Activated B cell treated with CpG ODN at 0.5 μM for 24 hours (primary cell): ENCODE measurements at regions not wholly inside any gene's neighbourhood (a gene's known extent, or its start where the extent isn't known, plus 50 kb on each side); places are given as distances from the start of the nearest gene placed in this dataset.

Experiments
- ATAC-seq: fragments of 200-7000 bp; cut with Tn5 transposase; one replicate; pipeline ENCODE4 v1.10.0; 2021; ENCODE audit warnings: low read depth, mild to moderate bottlenecking, moderate library complexity
- CTCF ChIA-PET: fragments of 350-600 bp; sonication (Branson Sonifier 250); formaldehyde crosslinking; loops from one replicate; lab custom pipeline; 2021; ENCODE audit warnings: antibody characterized with exemption; lab: Charles Lee
- POLR2A ChIA-PET: fragments of 350-600 bp; sonication (Branson Sonifier 250); formaldehyde crosslinking; loops from one replicate; lab custom pipeline; 2021; ENCODE audit warnings: antibody characterized with exemption; lab: Charles Lee
- DNase-seq: peaks from one replicate; pipeline ENCODE4 v3.0.0; 2022
- H3K27ac Mint-ChIP-seq: one replicate; pipeline ENCODE4 v1.8.0; 2020; ENCODE audit warnings: mixed read lengths
- H3K27me3 Mint-ChIP-seq: one replicate; pipeline ENCODE4 v1.8.0; 2021; ENCODE audit warnings: mixed read lengths
- H3K36me3 Mint-ChIP-seq: one replicate; pipeline ENCODE4 v1.8.0; 2021; ENCODE audit warnings: low read depth, mixed read lengths
- H3K4me1 Mint-ChIP-seq: one replicate; pipeline ENCODE4 v1.8.0; 2021; ENCODE audit warnings: mixed read lengths
- H3K4me3 Mint-ChIP-seq: one replicate; pipeline ENCODE4 v1.8.0; 2020; ENCODE audit warnings: mild to moderate bottlenecking, mixed read lengths
- H3K9me3 Mint-ChIP-seq: one replicate; pipeline ENCODE4 v1.8.0; 2020; ENCODE audit warnings: mixed read lengths
- intact Hi-C: fragments of 100-400 bp; cut with micrococcal nuclease; formaldehyde crosslinking; loops from one replicate; pipeline ENCODE4 v1.15.1; 2024
- TF ChIP-seq, protein P1 (sequence below): fragments of 200-600 bp; IDR thresholded peaks from one replicate; pipeline ENCODE4 v1.8.0; 2022; ENCODE audit warnings: antibody characterized with exemption, mild to moderate bottlenecking

DNA sequence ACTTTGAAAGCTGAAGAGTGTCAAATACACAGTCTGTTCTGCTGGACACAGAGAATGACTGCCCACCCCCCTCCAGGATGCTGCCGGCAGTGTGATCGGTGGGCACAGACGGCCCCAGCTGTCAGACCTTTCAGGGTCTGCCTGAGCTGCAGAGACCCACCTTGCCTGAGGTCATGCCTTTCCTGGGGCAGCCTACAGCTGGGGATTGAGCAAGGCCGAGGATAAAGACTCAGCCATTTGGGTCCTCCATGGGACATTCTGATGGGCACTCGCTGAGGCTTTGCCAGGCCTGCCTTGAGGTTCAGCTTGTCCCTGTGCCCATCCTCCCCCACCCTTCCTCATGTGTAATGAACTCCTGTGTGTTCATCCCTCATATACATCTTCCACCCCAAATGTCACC lies 102.3 kb upstream of the SMAD3 start:
- ChIA-PET POLR2A (no interaction called here), CTCF (no interaction called here)
- ATAC-seq (no peak), DNase-seq (no peak)
- no peak overlapping the region for H3K4me3 Mint-ChIP-seq
- no peak overlapping the region for H3K27ac Mint-ChIP-seq
- no peaks in the 10 kb centered on the region for H3K9me3 Mint-ChIP-seq
- peaks cover 4% of the 10 kb centered on the region for H3K27me3 Mint-ChIP-seq
- intact Hi-C loops = no loop called here
- no peaks in the 10 kb centered on the region for H3K36me3 Mint-ChIP-seq
- H3K4me1 Mint-ChIP-seq = no peaks in the 10 kb centered on the region
- TF ChIP-seq, protein P1, sequence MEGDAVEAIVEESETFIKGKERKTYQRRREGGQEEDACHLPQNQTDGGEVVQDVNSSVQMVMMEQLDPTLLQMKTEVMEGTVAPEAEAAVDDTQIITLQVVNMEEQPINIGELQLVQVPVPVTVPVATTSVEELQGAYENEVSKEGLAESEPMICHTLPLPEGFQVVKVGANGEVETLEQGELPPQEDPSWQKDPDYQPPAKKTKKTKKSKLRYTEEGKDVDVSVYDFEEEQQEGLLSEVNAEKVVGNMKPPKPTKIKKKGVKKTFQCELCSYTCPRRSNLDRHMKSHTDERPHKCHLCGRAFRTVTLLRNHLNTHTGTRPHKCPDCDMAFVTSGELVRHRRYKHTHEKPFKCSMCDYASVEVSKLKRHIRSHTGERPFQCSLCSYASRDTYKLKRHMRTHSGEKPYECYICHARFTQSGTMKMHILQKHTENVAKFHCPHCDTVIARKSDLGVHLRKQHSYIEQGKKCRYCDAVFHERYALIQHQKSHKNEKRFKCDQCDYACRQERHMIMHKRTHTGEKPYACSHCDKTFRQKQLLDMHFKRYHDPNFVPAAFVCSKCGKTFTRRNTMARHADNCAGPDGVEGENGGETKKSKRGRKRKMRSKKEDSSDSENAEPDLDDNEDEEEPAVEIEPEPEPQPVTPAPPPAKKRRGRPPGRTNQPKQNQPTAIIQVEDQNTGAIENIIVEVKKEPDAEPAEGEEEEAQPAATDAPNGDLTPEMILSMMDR = no peak

DNA sequence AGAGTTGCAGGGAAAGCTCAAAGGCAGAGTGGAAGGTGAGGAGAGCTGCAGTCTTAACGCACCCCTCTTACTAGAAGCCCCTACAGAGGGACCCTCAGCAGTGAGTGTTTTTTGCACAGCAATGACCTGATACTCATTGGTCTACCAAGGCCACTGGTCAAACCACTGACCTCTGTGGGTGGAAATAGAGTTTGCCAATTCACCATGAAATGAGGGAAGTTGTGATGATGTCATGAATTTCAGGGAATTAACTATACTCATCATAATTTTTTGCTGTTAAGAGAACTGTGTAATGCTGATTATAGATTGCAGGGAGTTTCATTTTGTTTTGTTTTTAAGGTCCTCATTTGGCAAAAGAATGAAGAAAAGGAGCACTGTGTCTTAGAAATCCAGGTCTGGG lies 101.7 kb upstream of the SMAD3 start:
- Mint-ChIP-seq H3K4me3 (no peak overlapping the region), H3K4me1 (no peaks in the 10 kb centered on the region), H3K36me3 (no peaks in the 10 kb centered on the region), H3K27me3 (peaks cover 2% of the 10 kb centered on the region), H3K27ac (no peak overlapping the region), H3K9me3 (no peaks in the 10 kb centered on the region)
- no peak for ATAC-seq
- CTCF ChIA-PET = no interaction called here
- intact Hi-C loops = no loop called here
- DNase-seq = no peak
- TF ChIP-seq, protein P1 = no peak
- POLR2A ChIA-PET = no interaction called here

DNA sequence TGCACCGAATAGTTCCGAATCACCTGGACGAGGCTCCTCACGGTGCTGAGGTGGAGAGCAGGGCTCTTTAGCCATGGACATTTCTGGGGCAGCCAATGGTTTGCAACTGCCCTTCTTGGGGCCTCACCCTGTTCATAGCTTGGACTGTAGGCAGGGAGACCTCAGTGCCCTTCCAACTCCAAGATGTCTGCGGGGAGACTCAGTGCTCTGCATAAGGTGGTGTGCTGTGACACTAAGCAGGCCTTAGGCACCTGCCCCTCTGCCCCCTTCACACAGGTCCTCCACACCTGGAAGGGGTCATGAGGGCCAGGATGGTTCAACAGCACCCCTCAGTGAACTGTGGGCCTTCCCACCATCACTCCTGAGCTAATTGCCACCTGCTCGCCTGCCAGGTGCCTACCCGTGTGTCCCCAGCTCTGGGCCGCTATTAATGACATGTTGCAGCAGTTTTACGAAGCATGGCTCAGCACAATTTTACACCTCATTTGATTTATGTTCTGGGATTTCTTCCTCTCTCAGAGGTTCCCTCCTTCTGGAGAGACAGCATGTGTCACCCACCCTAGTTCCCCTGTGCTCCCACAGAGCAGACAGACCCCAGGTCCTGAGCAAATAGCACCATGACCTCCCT lies 101.2 kb upstream of the SMAD3 start:
- Mint-ChIP-seq H3K4me1 (no peaks in the 10 kb centered on the region), H3K27ac (no peak overlapping the region), H3K9me3 (no peaks in the 10 kb centered on the region), H3K27me3 (peaks cover 2% of the 10 kb centered on the region), H3K36me3 (no peaks in the 10 kb centered on the region), H3K4me3 (no peak overlapping the region)
- ATAC-seq (no peak), DNase-seq (no peak)
- TF ChIP-seq, protein P1 = no peak
- ChIA-PET CTCF (no interaction called here), POLR2A (no interaction called here)
- intact Hi-C loops = no loop called here

DNA sequence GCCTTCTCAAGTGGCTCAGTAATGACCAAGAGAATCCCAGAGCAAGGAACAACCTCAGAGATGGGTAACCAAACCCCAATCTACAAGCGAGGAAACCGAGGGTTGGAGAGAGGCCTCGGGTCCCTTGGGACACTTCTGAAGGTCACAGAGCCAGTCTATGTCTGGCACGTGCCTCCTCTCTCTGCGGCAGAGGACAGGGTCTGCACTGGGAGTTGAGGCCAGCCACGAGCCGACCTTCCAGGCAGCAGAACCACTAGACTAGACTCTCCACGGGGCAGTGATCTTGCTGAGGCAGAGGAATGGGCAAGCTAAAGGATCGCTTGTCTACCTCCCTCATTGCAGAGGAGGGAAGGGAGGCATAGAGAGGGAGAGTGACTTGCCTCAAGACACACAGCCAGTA lies 100.6 kb upstream of the SMAD3 start:
- DNase-seq = no peak
- H3K27me3 Mint-ChIP-seq = peaks cover 2% of the 10 kb centered on the region
- TF ChIP-seq, protein P1 = no peak
- H3K4me3 Mint-ChIP-seq = no peak overlapping the region
- no peak overlapping the region for H3K27ac Mint-ChIP-seq
- H3K4me1 Mint-ChIP-seq = no peaks in the 10 kb centered on the region
- ChIA-PET POLR2A (no interaction called here), CTCF (no interaction called here)
- H3K9me3 Mint-ChIP-seq = no peaks in the 10 kb centered on the region
- intact Hi-C loops = no loop called here
- no peaks in the 10 kb centered on the region for H3K36me3 Mint-ChIP-seq
- ATAC-seq = no peak

DNA sequence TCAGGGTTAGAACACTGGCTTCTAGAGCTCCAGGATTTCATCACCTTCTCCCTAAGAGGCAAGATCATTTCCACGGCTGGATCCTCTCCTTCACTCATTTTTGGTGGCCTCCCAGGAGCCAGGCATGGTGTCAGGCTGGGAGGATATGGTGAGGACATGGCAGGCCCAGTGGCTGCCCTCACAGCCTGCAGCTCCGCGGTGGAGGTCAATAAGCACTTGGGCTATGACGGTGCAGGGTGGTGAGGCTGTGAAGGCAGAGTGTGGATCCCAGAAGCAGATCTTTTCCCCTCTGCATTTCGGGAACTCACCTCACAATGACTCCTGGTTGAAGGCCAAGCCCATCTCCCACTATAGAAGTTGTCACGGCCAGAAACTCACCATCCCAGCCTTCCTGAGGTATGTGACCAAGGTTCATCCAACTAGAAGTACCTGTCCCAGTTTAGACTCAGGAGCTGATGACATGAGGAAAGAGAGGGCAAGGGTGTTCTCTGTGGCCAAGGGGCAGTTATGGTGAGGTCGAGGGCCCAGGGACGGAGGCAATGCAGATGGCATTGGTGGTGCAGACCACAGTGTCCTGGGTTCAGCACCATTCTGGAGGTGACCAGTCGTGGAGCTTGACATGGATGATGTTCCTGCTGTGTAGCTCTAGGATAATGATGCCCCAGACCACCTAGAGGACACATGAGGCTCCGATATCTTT lies 100.1 kb upstream of the SMAD3 start:
- Mint-ChIP-seq H3K4me3 (no peak overlapping the region), H3K4me1 (no peaks in the 10 kb centered on the region), H3K27ac (no peak overlapping the region), H3K36me3 (no peaks in the 10 kb centered on the region), H3K27me3 (peaks cover 2% of the 10 kb centered on the region), H3K9me3 (no peaks in the 10 kb centered on the region)
- ATAC-seq (no peak), DNase-seq (no peak)
- TF ChIP-seq, protein P1 = no peak
- intact Hi-C loops = no loop called here
- ChIA-PET CTCF (no interaction called here), POLR2A (no interaction called here)
